Neutrophil (primary cell): ENCODE measurements at regions not wholly inside any gene's neighbourhood (a gene's known extent, or its start where the extent isn't known, plus 50 kb on each side); places are given as distances from the start of the nearest gene placed in this dataset.

Source experiments
- H3K27ac ChIP-seq: fragments of 200-600 bp; sonication (generic); 2 replicates; pipeline ENCODE4 v1.5.1; 2016; ENCODE audit warnings: mild to moderate bottlenecking, moderate library complexity
- H3K27me3 ChIP-seq: fragments of 200-600 bp; sonication (generic); 2 replicates; pipeline ENCODE4 v1.6.0; 2016; ENCODE audit warnings: mild to moderate bottlenecking
- H3K36me3 ChIP-seq: fragments of 200-600 bp; sonication (generic); 2 replicates; pipeline ENCODE4 v1.5.1; 2017
- H3K4me1 ChIP-seq, 2 experiments: fragments of 200-600 bp in 1 of 2; sonication (generic) in 1 of 2; 1 replicate in 1 of 2; 2 replicates in 1 of 2; pipeline versions ENCODE4 v1.5.1 to v1.6.1; 2013 to 2016; ENCODE audit warnings: low read depth in 1 of 2, low read length in 1 of 2, mild to moderate bottlenecking in 1 of 2, moderate library complexity in 1 of 2; ENCODE audit not compliant: control insufficient read depth in 1 of 2, insufficient read depth in 1 of 2
- H3K4me3 ChIP-seq, 2 experiments: fragments of 200-600 bp in 1 of 2; sonication (generic) in 1 of 2; 1 replicate in 1 of 2; 2 replicates in 1 of 2; pipeline ENCODE4 v1.5.1; 2013 to 2016; ENCODE audit warnings: low read depth in 1 of 2, low read length in 1 of 2, mild to moderate bottlenecking in 1 of 2, moderate library complexity in 1 of 2
- H3K9me3 ChIP-seq: fragments of 200-600 bp; sonication (generic); 2 replicates; pipeline ENCODE4 v1.5.1; 2016
- TF ChIP-seq, protein P1 (sequence below): fragments of 200-600 bp; sonication (generic); IDR thresholded peaks from 2 replicates; pipeline ENCODE4 v1.5.1; 2016; ENCODE audit warnings: antibody characterized with exemption

DNA sequence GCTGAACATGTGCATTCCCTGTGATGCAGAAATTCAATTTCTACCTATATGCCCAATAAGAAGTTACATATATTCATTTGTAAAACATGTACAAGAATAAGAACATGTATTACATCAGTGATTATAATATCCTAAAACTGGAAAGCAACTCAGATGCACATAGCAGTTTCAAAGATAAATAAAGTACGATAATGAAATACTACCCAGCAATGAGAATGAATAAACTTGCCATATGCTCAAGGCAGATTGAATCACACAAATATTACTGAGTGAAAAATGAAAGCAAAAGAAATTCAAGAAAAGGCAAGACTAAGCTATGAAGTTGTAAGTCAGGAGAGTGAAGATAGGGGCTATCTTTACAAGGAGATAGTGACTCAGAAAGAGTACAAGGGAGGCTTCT, 345.3 kb upstream of the OR4E1 start:
- TF ChIP-seq, protein P1, sequence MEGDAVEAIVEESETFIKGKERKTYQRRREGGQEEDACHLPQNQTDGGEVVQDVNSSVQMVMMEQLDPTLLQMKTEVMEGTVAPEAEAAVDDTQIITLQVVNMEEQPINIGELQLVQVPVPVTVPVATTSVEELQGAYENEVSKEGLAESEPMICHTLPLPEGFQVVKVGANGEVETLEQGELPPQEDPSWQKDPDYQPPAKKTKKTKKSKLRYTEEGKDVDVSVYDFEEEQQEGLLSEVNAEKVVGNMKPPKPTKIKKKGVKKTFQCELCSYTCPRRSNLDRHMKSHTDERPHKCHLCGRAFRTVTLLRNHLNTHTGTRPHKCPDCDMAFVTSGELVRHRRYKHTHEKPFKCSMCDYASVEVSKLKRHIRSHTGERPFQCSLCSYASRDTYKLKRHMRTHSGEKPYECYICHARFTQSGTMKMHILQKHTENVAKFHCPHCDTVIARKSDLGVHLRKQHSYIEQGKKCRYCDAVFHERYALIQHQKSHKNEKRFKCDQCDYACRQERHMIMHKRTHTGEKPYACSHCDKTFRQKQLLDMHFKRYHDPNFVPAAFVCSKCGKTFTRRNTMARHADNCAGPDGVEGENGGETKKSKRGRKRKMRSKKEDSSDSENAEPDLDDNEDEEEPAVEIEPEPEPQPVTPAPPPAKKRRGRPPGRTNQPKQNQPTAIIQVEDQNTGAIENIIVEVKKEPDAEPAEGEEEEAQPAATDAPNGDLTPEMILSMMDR = no peak
- no peaks in the 10 kb centered on the region for H3K27me3 ChIP-seq
- no peak overlapping the region for H3K4me3 ChIP-seq
- H3K9me3 ChIP-seq = no peaks in the 10 kb centered on the region
- H3K4me1 ChIP-seq = no peaks in the 10 kb centered on the region
- H3K36me3 ChIP-seq = no peaks in the 10 kb centered on the region
- H3K27ac ChIP-seq = no peak overlapping the region

GRCh38 chr14:22012452-22012851, 338.8 kb upstream of the OR4E1 start:
- Histone ChIP-seq H3K4me3 (no peak overlapping the region), H3K36me3 (no peaks in the 10 kb centered on the region), H3K9me3 (no peaks in the 10 kb centered on the region), H3K27ac (no peak overlapping the region), H3K4me1 (no peaks in the 10 kb centered on the region), H3K27me3 (no peaks in the 10 kb centered on the region)
- TF ChIP-seq, protein P1 = no peak

GRCh38 chr14:22011253-22011642, 337.6 kb upstream of the OR4E1 start:
- Histone ChIP-seq H3K27me3 (no peaks in the 10 kb centered on the region), H3K4me3 (no peak overlapping the region), H3K36me3 (no peaks in the 10 kb centered on the region), H3K27ac (no peak overlapping the region), H3K4me1 (no peaks in the 10 kb centered on the region), H3K9me3 (no peaks in the 10 kb centered on the region)
- TF ChIP-seq, protein P1 = no peak

DNA sequence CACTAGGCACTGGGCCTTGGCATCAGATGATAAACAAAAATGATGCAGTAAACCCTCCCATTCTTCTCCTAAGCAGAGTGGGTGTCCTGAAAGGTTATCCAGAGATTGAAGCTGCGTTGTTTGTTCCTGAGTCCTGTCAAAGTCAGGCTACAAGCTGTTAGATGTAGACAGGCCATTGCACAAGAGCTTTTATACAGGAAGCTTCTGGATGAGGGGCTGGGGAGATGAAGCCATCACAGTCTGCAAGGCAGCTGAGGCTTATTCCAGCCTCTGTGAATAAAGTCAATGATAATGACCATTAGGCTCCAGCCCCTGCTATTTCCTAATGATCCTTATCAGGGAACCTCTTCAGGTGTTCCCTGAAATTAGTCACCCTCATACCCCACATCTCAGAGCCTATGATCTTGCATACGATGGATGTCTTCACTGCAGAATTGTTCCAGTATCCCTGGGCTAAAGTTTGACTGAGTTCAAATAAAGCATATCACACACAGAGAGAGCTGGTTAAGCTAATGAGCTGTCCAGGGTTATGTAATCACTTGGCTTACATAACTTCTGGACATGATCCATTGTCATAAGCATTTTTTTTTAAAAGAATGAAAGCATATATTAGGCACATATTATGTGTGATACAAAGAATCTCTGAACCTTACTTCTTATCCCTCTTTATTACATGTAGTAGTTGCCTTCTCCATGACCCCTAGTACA, 337.1 kb upstream of the OR4E1 start:
- Histone ChIP-seq H3K27me3 (no peaks in the 10 kb centered on the region), H3K36me3 (no peaks in the 10 kb centered on the region), H3K9me3 (no peaks in the 10 kb centered on the region), H3K4me3 (no peak overlapping the region), H3K4me1 (no peaks in the 10 kb centered on the region), H3K27ac (no peak overlapping the region)
- TF ChIP-seq, protein P1 = no peak

- Histone ChIP-seq H3K36me3 (no peaks in the 10 kb centered on the region), H3K4me1 (no peaks in the 10 kb centered on the region), H3K27ac (no peak overlapping the region), H3K27me3 (no peaks in the 10 kb centered on the region), H3K4me3 (no peak overlapping the region), H3K9me3 (no peaks in the 10 kb centered on the region)
- TF ChIP-seq, protein P1 = no peak
Observed at GRCh38 chr14:22008766-22009165, 335.1 kb upstream of the OR4E1 start.
